ENCODE measurements at regions not wholly inside any gene's neighbourhood (a gene's known extent, or its start where the extent isn't known, plus 50 kb on each side); places are given as distances from the start of the nearest gene placed in this dataset.

DNA sequence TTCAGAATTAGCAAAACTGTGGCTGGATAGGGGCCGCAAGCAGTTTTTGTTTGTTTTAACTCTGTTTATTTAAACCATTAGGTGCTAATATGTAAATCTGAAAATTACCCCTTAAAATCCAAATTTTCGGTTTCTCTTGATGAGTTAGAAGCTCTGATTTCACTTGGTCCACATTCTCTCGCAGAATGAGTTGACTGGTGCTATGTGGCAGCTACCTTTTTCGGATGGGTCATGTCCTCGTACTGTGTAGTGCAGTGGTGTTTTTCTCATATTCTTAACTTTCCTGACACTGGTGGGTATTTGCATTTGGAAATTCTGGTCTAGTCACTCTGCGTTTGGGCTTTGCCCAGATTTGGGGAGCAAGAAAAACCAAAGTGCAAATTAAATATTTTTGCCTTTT is 87.1 kb downstream of the DIPK2A start:
- H3K36me3 ChIP-seq (ENCODE audit: control insufficient read depth, insufficient read depth, low read length): no peaks in the 10 kb centered on the region
- no peaks in the 10 kb centered on the region for H3K27me3 ChIP-seq (ENCODE audit: control insufficient read depth, insufficient read depth, low read length)
- H3K4me3 ChIP-seq (ENCODE audit: low read depth, low read length): no peak overlapping the region
- no peak for FAIRE-seq
- TF ChIP-seq, protein P1, sequence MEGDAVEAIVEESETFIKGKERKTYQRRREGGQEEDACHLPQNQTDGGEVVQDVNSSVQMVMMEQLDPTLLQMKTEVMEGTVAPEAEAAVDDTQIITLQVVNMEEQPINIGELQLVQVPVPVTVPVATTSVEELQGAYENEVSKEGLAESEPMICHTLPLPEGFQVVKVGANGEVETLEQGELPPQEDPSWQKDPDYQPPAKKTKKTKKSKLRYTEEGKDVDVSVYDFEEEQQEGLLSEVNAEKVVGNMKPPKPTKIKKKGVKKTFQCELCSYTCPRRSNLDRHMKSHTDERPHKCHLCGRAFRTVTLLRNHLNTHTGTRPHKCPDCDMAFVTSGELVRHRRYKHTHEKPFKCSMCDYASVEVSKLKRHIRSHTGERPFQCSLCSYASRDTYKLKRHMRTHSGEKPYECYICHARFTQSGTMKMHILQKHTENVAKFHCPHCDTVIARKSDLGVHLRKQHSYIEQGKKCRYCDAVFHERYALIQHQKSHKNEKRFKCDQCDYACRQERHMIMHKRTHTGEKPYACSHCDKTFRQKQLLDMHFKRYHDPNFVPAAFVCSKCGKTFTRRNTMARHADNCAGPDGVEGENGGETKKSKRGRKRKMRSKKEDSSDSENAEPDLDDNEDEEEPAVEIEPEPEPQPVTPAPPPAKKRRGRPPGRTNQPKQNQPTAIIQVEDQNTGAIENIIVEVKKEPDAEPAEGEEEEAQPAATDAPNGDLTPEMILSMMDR (IDR thresholded peaks at IDR 0.05; ENCODE audit: insufficient read depth, low read length, severe bottlenecking): no peak
- DNase-seq (ENCODE audit: low read depth): no peak

DNA sequence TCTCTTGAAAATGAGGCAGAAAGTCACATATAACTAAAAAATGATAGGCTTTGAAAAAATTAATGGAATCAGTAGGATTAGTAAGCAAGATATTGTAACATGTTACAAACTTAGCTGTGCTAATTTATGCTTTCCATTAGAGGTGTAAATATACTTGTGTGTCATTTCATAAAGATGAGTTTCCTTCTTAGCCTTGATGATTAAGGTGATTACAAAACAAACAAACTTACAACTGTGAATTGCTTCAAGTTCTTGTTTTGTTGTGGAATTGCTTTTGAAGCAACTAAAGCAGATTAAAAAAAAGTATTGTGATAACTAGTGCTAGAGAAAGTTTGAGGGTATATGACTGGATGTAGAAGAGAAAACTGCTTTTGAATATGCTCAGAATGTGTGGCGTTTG is 87.9 kb downstream of the DIPK2A start:
- Histone ChIP-seq H3K4me3 (ENCODE audit: low read depth, low read length) (no peak overlapping the region), H3K36me3 (ENCODE audit: control insufficient read depth, insufficient read depth, low read length) (no peaks in the 10 kb centered on the region), H3K27me3 (ENCODE audit: control insufficient read depth, insufficient read depth, low read length) (no peaks in the 10 kb centered on the region)
- FAIRE-seq: no peak
- peak; percentile 69 for DNase-seq (ENCODE audit: low read depth)
- TF ChIP-seq, protein P1 (IDR thresholded peaks at IDR 0.05; ENCODE audit: insufficient read depth, low read length, severe bottlenecking): no peak

DNA sequence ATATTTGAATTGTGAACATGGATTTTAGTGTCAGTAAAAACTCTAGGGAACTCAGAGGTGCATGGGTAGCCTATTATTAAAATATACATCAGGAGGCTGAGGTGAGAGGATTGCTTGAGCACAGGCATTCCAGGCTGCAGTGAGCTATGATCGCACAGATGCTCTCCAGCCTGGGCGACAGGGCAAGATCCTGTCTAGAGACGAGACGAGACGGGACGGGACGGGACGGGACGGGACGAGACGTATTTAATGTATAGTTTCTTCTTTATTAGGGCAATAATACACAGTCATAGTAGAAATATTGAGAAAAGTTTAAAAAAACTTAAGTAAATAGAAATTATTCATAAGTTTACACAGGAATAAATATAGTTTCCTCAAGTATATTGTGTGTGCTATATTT is 89.3 kb downstream of the DIPK2A start:
- Histone ChIP-seq H3K27me3 (ENCODE audit: control insufficient read depth, insufficient read depth, low read length) (no peaks in the 10 kb centered on the region), H3K36me3 (ENCODE audit: control insufficient read depth, insufficient read depth, low read length) (no peaks in the 10 kb centered on the region), H3K4me3 (ENCODE audit: low read depth, low read length) (no peak overlapping the region)
- DNase-seq (ENCODE audit: low read depth): no peak
- no peak for FAIRE-seq
- TF ChIP-seq, protein P1 (IDR thresholded peaks at IDR 0.05; ENCODE audit: insufficient read depth, low read length, severe bottlenecking): no peak

DNA sequence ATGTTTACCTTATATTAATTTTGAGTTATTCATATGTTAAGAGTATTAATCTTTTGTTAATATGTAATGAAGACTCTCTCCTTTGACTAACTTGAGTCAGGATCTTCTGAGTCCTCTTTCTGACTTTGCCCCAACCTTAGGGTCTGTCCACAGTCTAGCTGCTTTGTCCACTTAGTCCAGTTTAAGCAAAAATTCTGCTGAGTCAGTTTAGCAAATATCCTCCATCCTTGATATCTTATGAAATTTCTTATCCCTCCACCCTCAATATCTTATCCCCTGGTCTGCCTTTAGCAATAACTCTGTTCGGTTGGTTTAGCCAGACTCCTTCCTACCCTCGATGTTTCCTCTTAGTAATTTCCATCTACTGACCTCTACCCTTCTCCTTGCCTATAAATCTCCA is 91.7 kb downstream of the DIPK2A start:
- Histone ChIP-seq H3K27me3 (ENCODE audit: control insufficient read depth, insufficient read depth, low read length) (no peaks in the 10 kb centered on the region), H3K36me3 (ENCODE audit: control insufficient read depth, insufficient read depth, low read length) (no peaks in the 10 kb centered on the region), H3K4me3 (ENCODE audit: low read depth, low read length) (no peak overlapping the region)
- no peak for FAIRE-seq
- DNase-seq (ENCODE audit: low read depth): no peak
- TF ChIP-seq, protein P1 (IDR thresholded peaks at IDR 0.05; ENCODE audit: insufficient read depth, low read length, severe bottlenecking): no peak

- FAIRE-seq: no peak
- no peaks in the 10 kb centered on the region for H3K36me3 ChIP-seq (ENCODE audit: control insufficient read depth, insufficient read depth, low read length)
- peak; percentile 20 for DNase-seq (ENCODE audit: low read depth)
- H3K27me3 ChIP-seq (ENCODE audit: control insufficient read depth, insufficient read depth, low read length): no peaks in the 10 kb centered on the region
- TF ChIP-seq, protein P1 (IDR thresholded peaks at IDR 0.05; ENCODE audit: insufficient read depth, low read length, severe bottlenecking): no peak
- no peak overlapping the region for H3K4me3 ChIP-seq (ENCODE audit: low read depth, low read length)
These were observed 95.4 kb downstream of the DIPK2A start for GRCh38 chr3:144067059-144067458.

DNA sequence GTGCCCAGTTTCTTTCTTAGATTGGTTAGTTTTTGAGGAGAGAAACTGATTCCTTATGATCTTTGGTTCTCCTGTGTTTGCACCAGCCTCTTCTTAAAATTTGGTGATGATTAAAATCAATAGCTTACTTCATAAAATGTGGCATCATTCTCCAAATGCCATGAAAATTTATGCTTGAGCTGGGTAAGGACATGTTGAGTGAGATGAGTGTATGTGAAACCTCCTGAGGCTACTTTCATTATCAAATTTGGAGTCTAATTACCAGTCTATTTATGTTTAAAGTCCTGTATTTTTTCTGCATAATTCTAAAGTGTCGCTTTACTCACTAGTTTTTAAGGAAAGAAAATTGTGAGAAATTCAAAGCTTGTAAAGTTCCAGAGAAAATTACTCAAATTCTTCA is 102.1 kb downstream of the DIPK2A start:
- FAIRE-seq (no peak), DNase-seq (ENCODE audit: low read depth) (peak; percentile 17)
- Histone ChIP-seq H3K27me3 (ENCODE audit: control insufficient read depth, insufficient read depth, low read length) (no peaks in the 10 kb centered on the region), H3K4me3 (ENCODE audit: low read depth, low read length) (no peak overlapping the region), H3K36me3 (ENCODE audit: control insufficient read depth, insufficient read depth, low read length) (no peaks in the 10 kb centered on the region)
- TF ChIP-seq, protein P1 (IDR thresholded peaks at IDR 0.05; ENCODE audit: insufficient read depth, low read length, severe bottlenecking): no peak
